Uterus (tissue), 2 donors: ENCODE measurements at regions not wholly inside any gene's neighbourhood (a gene's known extent, or its start where the extent isn't known, plus 50 kb on each side); places are given as distances from the start of the nearest gene placed in this dataset.

Experiments
- POLR2A ChIP-seq, 2 donors: fragments of 450-650 bp; IDR thresholded peaks; one replicate each; pipeline ENCODE4 v1.6.1; 2016; ENCODE audit warnings: antibody characterized with exemption in 2 of 2, mild to moderate bottlenecking in 1 of 2, moderate library complexity in 1 of 2
- TF ChIP-seq, protein P1 (sequence below), 4 experiments: fragments of 200-600 bp in 2 of 4; fragments of 450-650 bp in 2 of 4; sonication (generic) in 2 of 4; IDR thresholded peaks; one replicate each; pipeline ENCODE4 v1.5.1; 2016 to 2019; ENCODE audit warnings: antibody characterized with exemption in 4 of 4, mild to moderate bottlenecking in 2 of 4, moderate library complexity in 1 of 4

DNA sequence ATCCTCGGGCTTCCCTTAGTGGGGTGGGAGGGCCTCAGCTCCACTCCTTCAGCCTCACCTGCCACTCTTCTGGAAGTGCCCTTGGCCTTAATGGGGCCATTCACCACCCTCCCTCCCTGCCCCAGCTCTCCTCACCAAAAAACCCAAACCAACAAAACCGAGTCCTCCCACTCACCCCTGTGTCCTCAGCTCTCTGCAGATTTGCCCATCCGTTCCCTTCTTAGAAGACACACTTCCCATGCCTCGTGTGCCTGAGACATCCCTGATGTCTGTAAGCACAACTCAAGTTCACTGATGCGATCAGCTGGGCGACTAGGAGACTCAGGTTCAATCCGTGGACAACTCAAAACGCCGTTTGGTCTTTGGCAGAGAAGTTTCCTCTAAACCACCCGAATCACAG is 839.2 kb downstream of the TBC1D22A start:
- TF ChIP-seq, protein P1, sequence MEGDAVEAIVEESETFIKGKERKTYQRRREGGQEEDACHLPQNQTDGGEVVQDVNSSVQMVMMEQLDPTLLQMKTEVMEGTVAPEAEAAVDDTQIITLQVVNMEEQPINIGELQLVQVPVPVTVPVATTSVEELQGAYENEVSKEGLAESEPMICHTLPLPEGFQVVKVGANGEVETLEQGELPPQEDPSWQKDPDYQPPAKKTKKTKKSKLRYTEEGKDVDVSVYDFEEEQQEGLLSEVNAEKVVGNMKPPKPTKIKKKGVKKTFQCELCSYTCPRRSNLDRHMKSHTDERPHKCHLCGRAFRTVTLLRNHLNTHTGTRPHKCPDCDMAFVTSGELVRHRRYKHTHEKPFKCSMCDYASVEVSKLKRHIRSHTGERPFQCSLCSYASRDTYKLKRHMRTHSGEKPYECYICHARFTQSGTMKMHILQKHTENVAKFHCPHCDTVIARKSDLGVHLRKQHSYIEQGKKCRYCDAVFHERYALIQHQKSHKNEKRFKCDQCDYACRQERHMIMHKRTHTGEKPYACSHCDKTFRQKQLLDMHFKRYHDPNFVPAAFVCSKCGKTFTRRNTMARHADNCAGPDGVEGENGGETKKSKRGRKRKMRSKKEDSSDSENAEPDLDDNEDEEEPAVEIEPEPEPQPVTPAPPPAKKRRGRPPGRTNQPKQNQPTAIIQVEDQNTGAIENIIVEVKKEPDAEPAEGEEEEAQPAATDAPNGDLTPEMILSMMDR (IDR thresholded peaks at IDR 0.05): no peak
- no peak for TF ChIP-seq POLR2A (IDR thresholded peaks at IDR 0.05)
